Myocyte (in vitro differentiated cells): ENCODE measurements at regions not wholly inside any gene's neighbourhood (a gene's known extent, or its start where the extent isn't known, plus 50 kb on each side); places are given as distances from the start of the nearest gene placed in this dataset.
A peak's percentile ranks its signal among the peaks of the same experiment; 100 is the strongest.

ENCODE experiments used
- DNase-seq: peaks from one replicate; pipeline ENCODE4 v3.0.0-alpha.2; 2012; ENCODE audit warnings: low read depth

DNA sequence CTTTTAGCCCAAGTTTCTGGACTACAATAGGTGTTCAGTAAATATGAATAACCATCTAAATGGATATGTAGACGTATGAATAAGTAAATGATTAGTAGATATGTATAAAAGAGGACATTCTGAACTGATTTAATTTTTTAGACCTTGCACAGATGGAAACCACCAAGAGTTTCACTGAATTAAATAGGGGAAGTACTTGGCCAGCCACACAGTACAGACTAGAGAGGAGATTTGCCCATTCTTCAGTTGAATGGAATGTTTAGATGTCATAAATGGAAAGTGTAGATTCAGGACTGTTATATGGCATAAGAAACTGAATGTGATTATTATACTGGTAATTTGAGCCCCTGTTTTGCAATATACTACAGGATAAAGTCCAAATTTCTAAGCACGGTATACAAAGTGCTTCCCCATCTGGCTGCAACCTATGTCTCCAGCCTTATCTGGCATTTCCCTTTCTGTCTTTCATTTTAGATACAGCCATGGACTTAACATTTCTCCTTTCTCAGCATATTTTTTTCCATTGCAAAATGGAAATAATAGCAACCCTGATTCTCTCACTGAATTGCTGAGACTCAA lies 137.8 kb upstream of the HS3ST1 start:
- DNase-seq: no peak

DNA sequence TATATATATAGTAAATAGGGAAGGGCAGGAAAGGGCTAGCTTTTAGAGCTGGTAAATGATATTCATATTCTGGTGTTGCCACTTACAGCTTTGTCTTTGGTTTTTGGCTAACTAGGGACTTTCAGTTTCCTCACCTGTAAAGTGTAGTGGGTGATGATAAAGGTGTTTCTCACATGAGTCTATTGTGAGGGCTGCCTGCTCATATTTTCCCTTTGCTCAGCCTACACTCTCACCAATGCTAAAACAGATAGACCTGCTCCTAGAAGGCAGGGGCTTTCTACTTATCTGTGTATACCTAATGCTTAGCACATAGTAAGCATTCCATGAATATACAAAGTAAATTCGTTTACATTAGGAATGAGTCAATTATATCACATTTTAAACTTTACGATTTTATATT lies 137.2 kb upstream of the HS3ST1 start:
- DNase-seq: no peak

DNA sequence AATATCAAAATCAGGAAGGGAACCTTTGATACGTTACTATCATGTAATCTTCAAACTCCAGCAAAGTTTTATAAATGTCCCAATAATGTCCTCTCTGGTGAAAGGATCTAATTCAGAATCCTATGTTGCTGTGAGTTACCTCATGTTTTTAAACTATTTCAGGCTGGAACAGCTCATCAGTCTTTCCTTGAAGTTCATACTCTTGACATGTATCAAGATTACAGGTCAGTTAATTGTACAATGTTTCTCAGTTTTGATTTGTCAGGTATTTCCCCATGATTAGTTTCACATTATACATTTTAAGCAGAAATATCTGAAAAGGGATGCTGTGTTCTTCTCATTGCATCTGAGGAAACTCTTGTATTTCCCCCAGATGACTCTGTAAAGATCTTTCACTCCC lies 136.5 kb upstream of the HS3ST1 start:
- no peak for DNase-seq

DNA sequence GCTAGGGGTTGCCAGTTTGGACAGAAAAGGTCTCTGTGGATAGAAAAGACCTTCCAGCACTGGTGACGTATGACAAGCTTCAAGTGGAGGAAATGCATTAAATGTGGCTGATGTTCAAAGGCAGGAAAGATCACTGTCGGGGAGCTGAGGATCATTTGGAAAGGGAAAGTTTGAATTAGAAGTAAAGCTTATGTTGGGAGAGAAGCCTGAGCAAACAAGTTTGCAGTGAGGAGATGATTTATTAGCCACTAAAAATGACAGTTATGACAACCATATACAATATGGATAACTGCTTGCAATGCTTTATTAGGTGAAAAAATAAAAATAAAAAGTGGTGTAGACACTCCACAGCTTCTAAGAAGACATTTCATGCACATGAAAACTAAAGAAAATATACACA lies 135.3 kb upstream of the HS3ST1 start:
- DNase-seq: no peak

DNA sequence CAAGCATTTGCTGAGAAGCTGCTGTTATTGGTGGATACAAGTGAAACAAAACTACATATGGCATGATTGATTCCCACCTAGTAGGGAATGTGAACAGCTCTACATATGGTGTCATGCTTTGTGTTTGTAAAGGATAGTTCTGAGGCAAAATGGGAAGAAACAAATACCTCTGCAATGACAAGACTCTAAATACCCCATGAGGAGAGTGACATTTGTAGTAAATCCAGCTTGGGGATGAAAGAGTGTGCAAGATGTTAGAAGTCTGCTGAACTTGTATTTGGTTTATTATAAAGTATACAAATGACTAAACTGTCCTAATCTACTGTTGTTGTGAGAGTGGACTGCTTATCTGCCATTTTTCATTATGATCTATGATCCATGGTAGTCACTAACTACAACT lies 120.8 kb upstream of the HS3ST1 start:
- DNase-seq: no peak

DNA sequence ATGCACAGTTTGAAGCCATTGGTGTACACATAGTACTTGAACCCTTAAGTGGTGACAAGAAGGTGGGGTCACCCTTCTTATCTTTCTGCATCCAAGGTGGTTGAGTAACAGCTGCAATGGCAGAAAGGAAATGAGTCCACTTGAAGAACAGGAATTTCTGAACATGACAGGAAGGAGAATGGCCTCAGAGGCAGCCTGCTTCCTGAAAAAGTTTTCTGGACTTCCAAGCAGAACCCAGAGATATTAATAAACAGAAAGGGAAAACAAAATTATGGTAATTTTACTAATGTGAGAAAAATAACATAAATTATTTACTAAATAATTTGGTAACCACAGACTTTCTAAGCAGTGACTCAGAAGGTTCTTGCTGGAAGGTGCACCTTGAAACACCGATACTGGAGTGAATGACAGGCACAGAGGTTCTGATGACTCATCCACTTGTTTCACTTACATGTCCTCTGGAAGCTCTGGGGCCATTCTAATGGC lies 119.9 kb upstream of the HS3ST1 start:
- DNase-seq: peak; percentile 60

DNA sequence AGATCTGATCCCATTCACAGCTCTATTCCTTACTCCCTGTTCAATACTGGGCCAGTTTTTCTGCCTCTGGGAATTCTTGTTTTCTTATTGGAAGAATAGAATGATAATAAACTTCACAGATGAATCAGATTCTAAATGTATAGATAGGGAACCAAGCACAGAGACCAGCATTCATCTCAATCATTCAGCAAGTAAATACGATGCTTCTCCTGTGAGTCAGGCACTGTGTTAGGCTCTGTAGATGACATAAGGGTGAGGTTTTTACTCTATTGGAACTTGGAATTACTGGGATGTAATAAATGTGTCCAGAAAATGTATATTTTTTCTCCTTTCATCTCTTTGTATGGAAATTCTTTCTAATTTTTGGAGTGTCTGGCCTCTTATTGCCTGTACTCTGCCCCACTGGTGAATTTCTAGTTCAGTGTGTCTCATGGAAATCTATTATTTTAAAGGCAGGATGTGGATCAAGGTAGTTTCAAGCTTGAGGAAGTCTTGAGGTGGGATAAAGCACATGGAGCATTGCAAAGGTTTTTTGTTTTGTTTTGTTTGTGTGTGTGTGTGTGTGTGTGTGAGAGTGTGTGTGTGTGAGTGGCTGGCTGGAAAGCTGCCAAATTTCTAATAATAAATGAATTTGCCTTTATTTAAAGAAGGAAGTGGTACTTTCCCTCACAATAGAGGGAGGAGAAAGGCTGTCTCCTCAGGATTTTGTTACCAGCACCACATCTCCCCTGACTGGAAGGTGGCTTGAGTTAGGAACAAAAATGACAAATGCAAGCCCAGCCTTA lies 117.9 kb upstream of the HS3ST1 start:
- DNase-seq: no peak

DNA sequence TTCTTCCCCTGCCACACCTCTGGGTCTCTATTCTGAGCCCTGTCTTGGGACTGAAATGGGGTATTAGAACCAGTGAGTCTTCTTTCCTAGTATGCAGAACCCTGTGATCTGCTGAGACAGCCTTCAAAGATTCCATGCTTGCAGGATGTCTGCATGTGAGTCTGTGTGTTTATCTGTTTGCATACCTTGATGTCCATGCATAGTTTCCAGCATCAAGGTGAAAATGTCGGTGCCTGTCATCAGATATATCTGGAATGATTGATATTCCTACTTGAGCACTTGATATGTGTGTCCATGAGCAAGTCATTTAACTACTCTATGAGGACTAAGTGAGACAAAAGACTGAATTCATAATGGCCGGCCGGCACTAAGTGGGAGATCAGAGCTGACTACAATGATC lies 117.0 kb upstream of the HS3ST1 start:
- DNase-seq: no peak

DNA sequence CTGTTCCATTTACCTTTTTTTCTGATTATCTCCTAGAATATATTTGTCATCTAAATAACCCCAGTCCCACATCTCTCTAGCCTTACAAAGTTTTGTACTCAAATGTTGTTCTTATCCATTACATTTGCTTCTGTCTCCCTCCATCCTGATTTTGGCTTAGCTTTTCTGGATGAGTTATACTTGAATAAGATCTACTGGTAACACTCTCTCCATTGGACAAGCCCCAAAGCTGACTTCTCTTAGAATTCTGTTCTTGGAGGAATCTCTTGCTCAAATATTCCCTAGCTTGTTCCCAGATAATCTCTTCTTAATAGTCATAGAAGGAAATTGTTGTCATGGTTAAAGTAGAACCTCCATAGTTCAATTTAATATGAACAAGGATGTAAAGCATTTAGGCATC lies 115.5 kb upstream of the HS3ST1 start:
- no peak for DNase-seq

DNA sequence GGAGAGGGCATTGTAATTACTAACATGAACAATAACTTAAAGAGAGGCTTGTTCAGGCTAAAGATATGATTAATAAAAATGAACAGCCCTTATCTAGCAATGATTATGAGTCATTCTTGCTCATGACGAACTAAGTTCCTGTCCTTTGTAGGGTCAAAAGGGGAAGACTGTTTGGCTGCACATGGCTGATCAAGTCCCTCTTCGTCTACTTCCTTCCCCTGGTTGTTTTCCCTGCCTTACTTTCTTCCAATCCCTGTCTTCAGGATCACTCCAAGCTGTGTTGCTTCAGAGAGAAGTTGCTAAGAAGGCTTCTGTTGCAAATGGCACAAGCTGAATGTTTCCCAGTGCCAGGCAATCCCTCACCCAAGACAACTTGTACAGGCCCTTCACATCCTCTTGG lies 115.0 kb upstream of the HS3ST1 start:
- DNase-seq: peak; percentile 16

DNA sequence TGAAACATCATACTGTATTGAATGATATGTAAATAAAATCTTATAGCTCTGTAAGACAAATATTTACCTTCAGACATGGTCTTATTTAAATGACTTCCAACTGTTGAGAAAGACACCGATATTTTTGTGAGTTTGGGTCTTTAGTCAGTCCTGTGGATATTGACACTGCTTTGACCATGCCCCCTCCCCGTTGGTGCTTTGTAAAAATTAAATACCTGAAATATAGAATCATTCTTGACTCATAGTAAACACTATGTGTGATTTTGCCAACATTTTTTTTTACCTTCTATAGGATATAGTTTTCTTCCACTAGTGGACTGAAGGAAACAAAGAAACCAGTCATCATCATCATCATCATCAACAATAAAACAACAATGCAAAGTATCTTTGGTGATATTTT lies 114.3 kb upstream of the HS3ST1 start:
- no peak for DNase-seq

DNA sequence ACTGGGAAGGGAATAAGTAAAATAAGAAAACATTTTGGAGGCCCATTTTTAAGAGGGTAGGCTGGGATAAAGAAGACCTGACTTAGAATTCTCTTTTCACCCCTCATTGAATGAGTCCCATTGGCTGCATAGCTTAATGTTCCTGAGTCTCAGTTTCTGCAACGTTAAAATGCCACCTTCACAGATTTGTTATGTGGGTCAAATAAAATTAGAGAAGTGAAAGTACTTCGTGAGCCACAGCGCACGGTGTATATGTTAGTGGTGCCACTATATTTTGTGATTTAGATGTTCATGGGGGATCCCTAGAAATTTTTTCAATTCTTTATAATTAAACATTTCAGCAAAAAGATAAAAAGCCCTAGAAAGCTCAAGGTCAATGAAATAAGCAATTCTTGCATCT lies 109.2 kb upstream of the HS3ST1 start:
- no peak for DNase-seq

DNA sequence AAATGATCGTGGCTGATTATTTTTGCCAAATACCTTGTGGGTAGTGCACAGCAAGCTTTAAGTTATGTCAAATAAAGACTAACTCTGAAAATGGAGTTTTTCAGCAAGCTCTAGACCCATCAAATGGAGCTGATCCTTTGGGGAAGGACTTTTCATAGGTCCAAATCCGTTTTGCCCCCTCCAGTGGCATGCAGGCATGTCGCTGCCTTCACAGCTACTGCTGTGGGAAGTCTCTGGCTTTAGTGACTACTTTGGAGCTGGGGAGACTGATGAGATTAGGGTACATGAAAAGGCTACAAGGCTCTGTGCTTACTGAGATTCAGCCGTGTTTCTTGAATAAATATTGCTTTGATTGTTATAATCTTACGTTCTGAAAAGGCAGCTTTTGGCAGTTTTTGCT lies 106.6 kb upstream of the HS3ST1 start:
- DNase-seq: no peak

DNA sequence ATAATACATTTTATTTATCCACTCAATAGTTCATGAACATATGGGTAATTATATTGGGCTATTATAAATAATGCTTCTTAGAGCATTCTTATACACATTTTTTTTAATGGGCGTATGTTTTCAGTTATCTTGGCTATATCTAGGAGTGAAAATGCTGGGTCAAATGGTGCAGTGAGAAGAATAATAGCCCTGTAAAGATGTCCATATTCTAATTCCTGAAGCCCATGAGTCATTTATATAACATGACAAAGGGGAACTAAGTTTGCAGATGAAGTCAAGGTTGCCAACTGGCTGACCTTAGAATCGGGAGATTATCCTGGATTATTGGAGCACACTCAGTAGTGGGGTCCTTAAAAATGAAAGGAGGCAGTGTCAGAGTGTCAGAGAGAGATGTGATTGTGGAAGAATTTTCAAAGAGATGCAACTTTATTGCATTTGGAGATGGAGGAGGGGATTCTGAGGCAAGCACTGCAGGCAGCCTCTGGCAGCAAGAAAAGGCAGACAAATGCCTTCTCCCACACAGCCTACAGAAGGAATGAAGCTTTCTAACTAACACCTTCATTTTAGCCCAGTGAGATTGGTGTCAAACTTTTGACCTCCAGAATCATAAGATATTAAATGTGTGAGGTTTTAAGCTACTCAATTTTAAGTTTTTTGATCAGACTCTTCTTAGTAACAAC lies 106.1 kb upstream of the HS3ST1 start:
- no peak for DNase-seq

DNA sequence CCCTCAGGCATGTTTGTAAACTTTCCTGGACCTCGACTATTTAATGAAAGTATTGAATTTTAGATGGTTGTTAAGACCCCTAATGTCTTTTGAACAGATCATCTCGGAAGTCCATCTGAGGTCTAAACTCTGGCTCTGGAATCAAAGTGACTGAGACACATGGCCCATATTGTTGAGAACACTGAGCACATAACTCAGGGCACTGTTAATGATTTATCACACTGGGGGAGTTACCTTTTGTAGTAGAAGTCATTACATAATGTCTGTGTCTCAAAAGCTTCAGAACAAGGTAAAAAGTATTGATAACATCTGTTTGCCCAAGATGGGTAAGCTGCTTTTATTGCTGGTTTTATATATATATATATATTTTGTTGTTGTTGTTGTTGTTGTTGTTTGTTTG lies 103.4 kb upstream of the HS3ST1 start:
- DNase-seq: no peak

DNA sequence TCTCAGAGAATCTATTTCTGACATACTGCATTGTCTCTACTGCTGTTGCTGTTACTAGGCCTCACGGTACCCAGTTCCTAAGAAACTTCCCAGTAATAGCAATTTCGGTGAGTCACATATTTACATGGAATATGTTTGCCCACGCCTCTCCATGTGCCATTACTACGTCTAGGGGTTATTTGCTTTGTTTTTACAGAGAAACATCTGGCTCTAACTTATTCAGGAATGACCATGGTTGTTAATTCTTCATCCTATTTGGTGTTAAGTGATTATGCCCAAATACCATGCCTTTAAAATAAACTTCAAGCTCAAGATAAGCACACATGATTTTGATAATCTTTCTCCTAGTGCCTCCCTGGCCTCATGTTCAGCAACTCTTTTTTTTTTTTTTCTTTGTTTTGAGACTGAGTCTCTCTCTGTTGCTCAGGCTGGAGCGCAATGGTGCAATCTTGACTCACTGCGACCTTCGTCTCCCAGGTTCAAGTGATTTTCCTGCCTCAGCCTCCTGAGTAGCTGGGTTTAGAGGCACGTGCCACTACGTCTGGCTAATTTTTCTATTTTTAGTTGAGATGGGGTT lies 101.0 kb upstream of the HS3ST1 start:
- DNase-seq: no peak

DNA sequence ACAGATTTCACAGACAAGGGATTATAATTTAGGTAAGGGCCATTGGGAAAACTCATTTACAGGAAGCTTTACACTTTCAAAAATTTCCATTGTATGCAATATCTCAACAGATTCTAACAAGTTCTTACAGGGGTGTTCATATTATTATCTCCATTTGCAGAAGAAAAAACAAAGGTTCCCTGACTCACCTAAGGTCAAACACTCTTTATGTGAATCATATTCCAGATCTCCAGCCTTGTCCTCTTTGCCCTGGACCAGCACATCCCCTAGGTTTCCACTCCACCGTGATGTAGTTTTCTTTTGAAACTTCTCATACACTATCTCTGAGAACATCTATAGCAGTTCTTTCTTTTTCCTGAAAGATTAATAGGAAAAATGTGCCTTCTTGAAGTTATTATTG lies 96.4 kb upstream of the HS3ST1 start:
- no peak for DNase-seq

DNA sequence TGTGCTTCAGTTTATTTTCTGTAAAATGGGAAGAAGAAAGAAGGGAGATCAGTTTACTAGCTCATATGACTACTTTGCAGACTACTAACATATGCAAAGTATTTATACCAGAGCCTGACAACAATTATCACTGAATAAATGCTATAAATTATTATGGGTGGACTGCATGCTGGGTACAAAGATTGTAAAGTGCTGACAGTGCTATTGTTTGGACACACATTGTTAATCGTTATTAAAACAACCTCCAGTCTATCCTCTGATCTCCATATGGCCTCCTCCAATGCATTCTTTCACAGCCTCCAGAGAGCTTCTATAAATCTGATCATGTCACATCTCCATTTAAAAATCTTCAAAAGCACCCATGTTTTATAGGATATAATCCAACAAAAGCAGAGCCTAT lies 90.1 kb upstream of the HS3ST1 start:
- no peak for DNase-seq

DNA sequence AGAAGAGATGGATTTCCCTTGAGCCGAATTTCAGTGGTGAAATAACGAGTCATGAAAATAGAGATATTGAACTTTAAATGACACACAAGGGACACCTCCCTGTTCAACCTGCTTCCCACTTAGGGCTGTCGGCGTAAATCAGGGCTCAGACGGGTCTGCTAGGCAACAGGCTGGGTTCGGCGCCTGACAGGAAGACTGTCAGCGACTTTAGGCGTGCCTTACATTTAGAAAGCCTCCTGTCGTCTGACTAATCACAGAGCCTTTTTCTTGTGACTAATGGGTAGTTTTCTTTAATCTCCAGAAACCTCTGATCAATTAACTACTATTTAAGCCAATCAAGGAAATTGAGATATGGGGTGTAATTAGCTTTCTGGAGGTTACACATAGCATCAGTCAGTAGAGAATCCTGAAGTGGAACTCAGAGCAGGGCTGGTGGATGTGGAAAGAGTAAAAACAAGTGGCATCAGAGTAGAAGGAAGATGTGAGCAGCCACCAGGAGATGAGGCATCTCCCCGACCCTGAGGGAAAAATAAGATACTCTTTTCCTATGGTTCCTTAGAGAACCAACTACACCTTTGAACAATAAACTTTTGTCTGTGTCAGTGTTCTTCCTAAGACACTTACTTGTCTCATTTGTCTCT lies 86.2 kb upstream of the HS3ST1 start:
- no peak for DNase-seq

DNA sequence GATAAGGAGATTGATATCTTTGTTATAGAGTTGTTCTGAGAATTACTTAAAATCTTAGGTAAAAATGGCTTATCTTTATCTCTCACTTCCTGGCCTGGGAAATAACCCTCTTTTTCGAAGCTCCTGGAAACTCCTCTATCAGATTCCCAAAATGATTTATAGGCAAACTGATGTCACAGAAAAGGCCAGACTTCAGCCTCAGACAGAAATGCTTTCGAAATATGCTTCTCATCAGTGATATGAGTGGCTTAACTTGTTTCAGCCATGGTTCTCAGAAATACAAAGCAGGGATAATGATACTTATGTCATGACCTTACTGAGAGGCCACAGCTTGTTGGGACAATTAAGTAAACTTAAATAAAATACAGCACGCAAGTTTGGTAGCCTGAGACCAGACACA lies 85.3 kb upstream of the HS3ST1 start:
- no peak for DNase-seq

DNA sequence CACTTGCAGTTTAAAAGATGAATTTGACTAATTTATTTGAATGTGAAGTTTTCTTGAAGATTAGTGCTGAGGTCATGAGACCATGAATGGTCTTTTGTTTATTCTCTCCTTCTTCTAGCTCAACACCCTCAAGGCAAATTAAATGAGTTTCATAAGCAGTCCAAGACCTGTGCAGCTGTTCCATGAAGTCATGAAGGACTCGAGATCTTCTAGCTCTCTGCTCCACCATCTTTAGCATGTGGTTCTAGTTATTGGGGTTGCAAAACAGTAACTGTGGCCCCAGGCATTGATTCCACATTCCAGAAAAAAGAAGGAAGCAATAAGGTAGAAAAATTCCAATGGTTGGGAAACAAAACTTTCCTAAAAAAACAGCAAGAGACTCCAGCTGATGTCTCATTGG lies 84.2 kb upstream of the HS3ST1 start:
- no peak for DNase-seq

DNA sequence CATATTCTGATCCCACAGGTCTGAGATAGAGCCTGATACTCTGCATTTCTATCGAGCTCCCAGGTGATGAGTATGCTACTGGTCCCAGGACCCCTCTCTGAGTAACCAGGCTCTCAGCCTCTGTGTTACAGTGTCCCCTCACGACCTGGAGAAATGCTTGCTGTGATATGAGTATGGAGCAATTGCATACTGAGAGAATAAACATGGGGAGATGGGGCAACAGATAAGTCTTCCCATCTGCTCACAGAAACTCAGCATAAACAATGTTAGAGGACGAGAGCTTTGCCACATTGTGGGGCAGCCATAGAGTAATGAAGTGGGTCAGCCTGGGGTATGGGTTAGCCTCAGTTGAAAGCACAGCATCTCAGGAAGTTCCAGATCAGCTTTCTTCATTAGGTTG lies 82.6 kb upstream of the HS3ST1 start:
- DNase-seq: no peak
